Chondrocyte (in vitro differentiated cells): ENCODE measurements at regions not wholly inside any gene's neighbourhood (a gene's known extent, or its start where the extent isn't known, plus 50 kb on each side); places are given as distances from the start of the nearest gene placed in this dataset.

Source experiments
- DNase-seq: peaks from one replicate; pipeline ENCODE4 v3.0.0; 2021; ENCODE audit warnings: mixed read lengths, low spot score
- H3K27ac Mint-ChIP-seq: one replicate; pipeline ENCODE4 v1.8.0; 2021; ENCODE audit warnings: mild to moderate bottlenecking, moderate library complexity, mixed read lengths; ENCODE audit not compliant: unreplicated experiment
- H3K27me3 Mint-ChIP-seq: 2 replicates; pipeline ENCODE4 v1.8.0; 2021; ENCODE audit warnings: low read depth, mixed read lengths
- H3K36me3 Mint-ChIP-seq: 2 replicates; pipeline ENCODE4 v1.8.0; 2021; ENCODE audit warnings: low read depth, mixed read lengths
- H3K4me1 Mint-ChIP-seq: 2 replicates; pipeline ENCODE4 v1.8.0; 2021; ENCODE audit warnings: low read depth, mild to moderate bottlenecking, mixed read lengths
- H3K4me3 Mint-ChIP-seq: one replicate; pipeline ENCODE4 v1.8.0; 2021; ENCODE audit warnings: mild to moderate bottlenecking, moderate library complexity, mixed read lengths; ENCODE audit not compliant: unreplicated experiment
- H3K9me3 Mint-ChIP-seq: 2 replicates; pipeline ENCODE4 v1.8.0; 2021; ENCODE audit warnings: low read depth, mixed read lengths
- CTCF ChIP-seq: fragments of 200-600 bp; sonication (generic); IDR thresholded peaks from 2 replicates; pipeline ENCODE4 v1.5.0; 2021; ENCODE audit warnings: antibody characterized with exemption, mild to moderate bottlenecking, moderate library complexity

DNA sequence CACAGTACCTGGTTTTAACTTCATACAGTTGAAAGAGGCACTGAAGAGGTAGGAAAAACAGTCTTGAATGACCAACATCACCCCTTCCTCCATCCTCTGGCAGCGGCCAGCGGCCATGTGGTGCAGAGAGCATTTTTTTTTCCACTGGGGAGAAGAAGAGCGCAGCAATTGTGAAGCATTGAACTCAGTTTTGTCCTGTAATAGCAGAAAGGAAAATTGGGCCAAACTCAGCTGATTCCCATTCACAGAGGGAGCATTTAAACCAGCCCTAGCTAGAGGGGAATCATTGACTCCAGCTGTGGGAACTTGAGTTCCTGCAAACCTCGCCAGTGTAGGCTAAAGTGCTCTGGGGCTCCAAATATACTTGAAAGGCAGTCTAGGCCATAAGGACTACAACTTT lies 316.6 kb upstream of the CHST9 start:
- TF ChIP-seq CTCF = no peak
- Mint-ChIP-seq H3K4me1 (no peaks in the 10 kb centered on the region), H3K9me3 (peaks cover 14% of the 10 kb centered on the region), H3K4me3 (no peak overlapping the region), H3K36me3 (no peaks in the 10 kb centered on the region), H3K27ac (no peak overlapping the region), H3K27me3 (peaks cover 12% of the 10 kb centered on the region)
- DNase-seq = no peak

GRCh38 chr18:27500531-27500930 lies 315.4 kb upstream of the CHST9 start:
- H3K4me3 Mint-ChIP-seq = no peak overlapping the region

DNA sequence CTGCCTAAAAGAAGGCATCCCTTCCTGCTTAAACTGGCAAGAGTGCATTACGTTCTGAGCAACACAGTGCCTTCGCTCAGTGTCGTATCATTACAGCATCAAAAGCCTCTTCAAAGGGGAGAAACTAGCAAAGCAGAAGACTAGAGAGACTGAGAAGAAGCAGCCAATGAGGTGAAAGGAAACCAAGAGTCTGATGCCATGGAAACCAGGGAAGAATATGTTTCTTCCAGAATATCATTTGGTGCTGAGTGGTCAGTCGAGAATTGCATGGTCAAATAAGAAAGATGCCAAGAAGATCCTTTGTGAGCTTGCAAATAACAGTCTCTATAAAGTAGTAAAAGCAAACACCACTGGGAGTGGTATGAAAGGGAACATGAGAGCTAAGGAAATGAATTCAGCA lies 312.1 kb upstream of the CHST9 start:
- no peak for DNase-seq
- TF ChIP-seq CTCF = no peak
- Mint-ChIP-seq H3K36me3 (no peaks in the 10 kb centered on the region), H3K27me3 (peaks cover 14% of the 10 kb centered on the region), H3K4me3 (no peak overlapping the region), H3K4me1 (no peaks in the 10 kb centered on the region), H3K9me3 (no peaks in the 10 kb centered on the region), H3K27ac (no peak overlapping the region)

More at GRCh38 chr18:27500531-27500930, 315.4 kb upstream of the CHST9 start:
- no peaks in the 10 kb centered on the region for H3K4me1 Mint-ChIP-seq
- peaks cover 11% of the 10 kb centered on the region for H3K9me3 Mint-ChIP-seq
- no peak for DNase-seq
- TF ChIP-seq CTCF = no peak
- H3K27ac Mint-ChIP-seq = no peak overlapping the region
- peaks cover 10% of the 10 kb centered on the region for H3K27me3 Mint-ChIP-seq
- no peaks in the 10 kb centered on the region for H3K36me3 Mint-ChIP-seq

DNA sequence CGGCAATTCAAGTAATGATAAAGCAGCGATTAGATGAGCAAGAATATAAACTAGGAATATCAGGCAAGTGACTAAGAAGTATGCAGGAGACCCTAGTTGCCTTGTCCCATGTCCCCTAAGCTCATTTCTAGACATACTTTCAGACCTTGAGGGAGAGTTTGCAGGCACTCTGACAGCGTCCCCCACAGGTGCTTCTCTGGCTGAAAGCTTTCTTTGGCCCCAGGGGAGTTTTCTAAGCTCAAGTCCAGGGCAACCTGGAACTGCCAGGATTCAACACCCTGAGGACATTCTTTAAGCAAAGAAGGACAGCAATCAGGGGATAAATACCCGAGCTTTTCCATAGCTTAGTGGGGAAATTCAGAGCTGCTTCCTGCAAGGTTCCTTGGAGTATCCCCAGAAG lies 308.1 kb upstream of the CHST9 start:
- H3K36me3 Mint-ChIP-seq = no peaks in the 10 kb centered on the region
- peaks cover 19% of the 10 kb centered on the region for H3K27me3 Mint-ChIP-seq
- no peaks in the 10 kb centered on the region for H3K9me3 Mint-ChIP-seq
- DNase-seq = no peak
- H3K4me1 Mint-ChIP-seq = no peaks in the 10 kb centered on the region
- no peak for TF ChIP-seq CTCF
- no peak overlapping the region for H3K27ac Mint-ChIP-seq
- no peak overlapping the region for H3K4me3 Mint-ChIP-seq

DNA sequence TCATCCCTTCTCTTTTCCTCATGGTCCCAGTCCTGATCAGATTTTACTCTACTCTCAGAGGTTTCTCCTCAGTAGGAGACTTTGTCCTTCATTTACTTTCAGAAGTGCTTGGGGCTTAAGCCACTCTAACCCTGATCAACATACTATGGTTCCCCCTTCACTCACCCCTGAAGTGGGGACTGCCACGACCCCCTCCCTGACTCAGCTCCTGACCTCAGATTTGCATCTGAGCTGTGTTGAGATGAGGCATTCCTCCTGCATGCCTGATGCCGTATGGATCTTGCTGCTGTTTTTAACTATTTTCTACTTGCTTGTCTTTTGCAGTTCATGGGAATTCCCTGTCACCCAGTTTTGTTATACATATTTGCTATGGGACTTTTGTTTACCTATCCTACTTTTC lies 306.7 kb upstream of the CHST9 start:
- Mint-ChIP-seq H3K36me3 (no peaks in the 10 kb centered on the region), H3K9me3 (no peaks in the 10 kb centered on the region), H3K27ac (no peak overlapping the region), H3K4me1 (no peaks in the 10 kb centered on the region), H3K27me3 (peaks cover 19% of the 10 kb centered on the region), H3K4me3 (no peak overlapping the region)
- DNase-seq = no peak
- TF ChIP-seq CTCF = no peak
